Cardiac septum (tissue), 1 donor: ENCODE measurements at regions not wholly inside any gene's neighbourhood (a gene's known extent, or its start where the extent isn't known, plus 50 kb on each side); places are given as distances from the start of the nearest gene placed in this dataset.

ENCODE experiments used
- DNase-seq: peaks from one replicate; pipeline ENCODE4 v3.0.0-alpha.2; 2020; ENCODE audit warnings: low spot score
- intact Hi-C: fragments of 100-400 bp; cut with DNase I; formaldehyde crosslinking; loops from one replicate; pipeline ENCODE4 v1.14.0; 2022
- donor health status: DM: no; HTN: no; CAD: no.

- intact Hi-C loops = no loop called here
- no peak for DNase-seq
These were observed 307.1 kb downstream of the ANKRD7 start for GRCh38 chr7:118531566-118531965.

- intact Hi-C loops = no loop called here
- no peak for DNase-seq
These were observed 334.7 kb downstream of the ANKRD7 start for GRCh38 chr7:118559207-118559606.

DNA sequence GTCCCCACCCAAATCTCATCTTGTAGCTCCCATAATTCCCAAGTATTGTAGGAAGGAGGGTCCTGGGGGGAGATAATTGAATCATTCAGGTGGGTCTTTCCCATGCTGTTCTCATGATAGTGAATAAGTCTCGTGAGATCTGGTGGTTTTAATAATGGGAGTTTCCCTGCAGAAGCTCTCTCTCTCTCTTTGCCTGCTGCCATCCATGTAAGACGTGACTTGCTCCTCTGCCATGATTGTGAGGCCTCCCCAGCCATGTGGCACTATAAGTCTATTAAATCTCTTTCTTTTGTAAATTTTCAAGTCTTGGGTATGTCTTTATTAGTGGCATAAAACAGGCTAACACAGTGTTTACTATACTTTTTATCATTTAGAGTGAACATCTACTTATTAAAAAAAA lies 338.8 kb downstream of the ANKRD7 start:
- intact Hi-C loops = no loop called here
- DNase-seq = no peak

GRCh38 chr7:118572604-118573003 lies 348.1 kb downstream of the ANKRD7 start:
- intact Hi-C loops = no loop called here
- no peak for DNase-seq

DNA sequence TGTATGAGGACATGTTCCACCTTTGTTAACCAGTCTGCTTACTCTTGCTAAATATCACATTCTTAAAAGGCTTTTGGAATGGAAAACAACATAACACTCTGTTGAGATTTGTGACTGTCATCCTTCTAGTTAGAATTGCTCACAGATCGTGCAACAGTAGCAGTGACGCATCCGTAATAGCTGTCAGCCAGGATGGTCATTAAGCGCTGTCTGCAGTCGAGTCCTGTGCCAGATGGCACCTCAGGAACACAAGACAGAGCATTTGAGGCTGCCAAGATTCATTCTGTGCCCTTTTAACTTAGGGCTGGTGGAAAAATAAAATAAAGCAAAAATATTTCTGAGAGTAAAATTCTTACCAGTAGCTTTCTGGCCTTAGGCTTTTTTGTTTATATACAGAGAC lies 348.6 kb downstream of the ANKRD7 start:
- no peak for DNase-seq
- intact Hi-C loops = no loop called here

- intact Hi-C loops = no loop called here
- DNase-seq = no peak
These were observed 351.0 kb downstream of the ANKRD7 start for GRCh38 chr7:118575393-118575948.

- intact Hi-C loops = no loop called here
- DNase-seq = no peak
These were observed 356.4 kb downstream of the ANKRD7 start for GRCh38 chr7:118580743-118581382.

- no peak for DNase-seq
- intact Hi-C loops = no loop called here
These were observed 359.1 kb downstream of the ANKRD7 start for GRCh38 chr7:118583641-118584040.

DNA sequence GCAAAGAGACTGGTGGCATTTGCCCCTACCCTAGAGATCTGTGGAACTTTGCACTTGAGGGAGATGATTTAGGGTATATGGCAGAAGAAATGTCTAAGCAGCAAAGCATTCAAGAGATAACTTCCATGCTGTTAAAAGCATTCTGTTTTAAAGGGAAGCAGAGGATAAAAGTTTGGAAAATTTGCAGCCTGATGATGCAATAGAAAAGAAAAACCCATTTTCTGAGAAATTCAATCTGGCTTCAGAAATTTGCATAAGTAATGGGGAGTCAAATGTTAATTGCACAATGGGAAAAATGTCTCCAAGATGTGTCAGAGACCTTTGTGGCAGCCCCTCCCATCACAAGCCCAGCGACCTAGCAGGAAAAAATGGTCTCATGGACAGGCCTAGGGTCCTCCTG lies 361.7 kb downstream of the ANKRD7 start:
- no peak for DNase-seq
- intact Hi-C loops = no loop called here

DNA sequence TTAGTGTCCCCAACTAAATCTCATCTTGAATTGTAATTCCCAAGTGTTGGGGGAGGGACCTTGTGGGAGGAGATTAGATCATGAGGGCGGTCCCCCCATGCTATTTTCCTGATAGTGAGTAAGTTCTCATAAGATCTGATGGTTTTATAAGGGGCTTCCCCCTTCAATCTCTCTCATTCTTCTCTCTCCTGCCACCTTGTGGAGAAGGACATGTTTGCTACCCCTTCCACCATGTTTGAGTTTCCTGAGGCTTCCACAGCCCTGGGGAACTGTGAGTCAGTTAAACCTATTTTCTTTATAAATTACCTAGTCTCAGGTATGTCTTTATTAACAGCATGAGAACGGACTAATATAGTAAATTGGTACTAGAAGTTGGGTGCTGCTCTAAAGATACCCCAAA lies 365.6 kb downstream of the ANKRD7 start:
- DNase-seq = no peak
- intact Hi-C loops = no loop called here

DNA sequence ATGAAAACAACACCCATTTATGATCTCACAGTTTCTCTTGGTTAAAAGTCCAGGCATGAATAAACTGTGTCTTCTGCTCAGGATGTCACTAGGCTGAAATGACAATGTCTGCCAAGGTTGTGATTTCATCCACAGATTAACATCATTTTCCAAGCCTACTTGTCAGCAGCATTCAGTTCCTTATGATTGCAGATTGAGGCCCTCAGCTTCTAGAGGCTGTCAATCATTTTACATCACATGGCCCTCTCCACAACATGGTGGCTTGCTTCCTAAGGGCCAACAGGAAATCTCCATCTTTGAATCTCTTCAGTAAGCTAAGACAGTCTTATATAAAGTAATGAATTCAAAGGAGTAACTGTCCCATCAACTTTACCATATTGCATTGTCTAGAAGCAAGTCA lies 377.6 kb downstream of the ANKRD7 start:
- intact Hi-C loops = no loop called here
- no peak for DNase-seq

- intact Hi-C loops = no loop called here
- DNase-seq = no peak
These were observed 382.1 kb downstream of the ANKRD7 start for GRCh38 chr7:118606602-118607001.

GRCh38 chr7:118609207-118609606 lies 384.7 kb downstream of the ANKRD7 start:
- DNase-seq = no peak
- intact Hi-C loops = no loop called here

DNA sequence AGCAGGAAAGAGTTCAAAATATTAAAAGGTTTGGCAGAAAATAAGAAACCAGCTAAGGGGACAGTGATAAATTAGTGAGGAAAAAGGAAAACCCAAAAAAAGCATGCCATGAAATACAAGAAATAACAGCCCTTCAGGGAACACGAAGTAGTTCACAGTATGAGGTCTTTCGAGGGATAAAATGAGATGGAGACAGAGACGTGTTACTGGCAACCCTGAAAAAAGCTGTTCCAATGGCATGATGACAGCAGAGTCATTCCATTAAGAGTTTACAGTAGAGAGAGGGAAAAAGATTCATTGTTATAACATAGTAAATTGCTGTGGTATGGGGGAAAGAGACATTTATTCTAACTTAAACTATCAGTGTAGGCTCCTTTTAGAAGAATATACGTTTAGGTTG lies 391.2 kb downstream of the ANKRD7 start:
- DNase-seq = no peak
- intact Hi-C loops = no loop called here

DNA sequence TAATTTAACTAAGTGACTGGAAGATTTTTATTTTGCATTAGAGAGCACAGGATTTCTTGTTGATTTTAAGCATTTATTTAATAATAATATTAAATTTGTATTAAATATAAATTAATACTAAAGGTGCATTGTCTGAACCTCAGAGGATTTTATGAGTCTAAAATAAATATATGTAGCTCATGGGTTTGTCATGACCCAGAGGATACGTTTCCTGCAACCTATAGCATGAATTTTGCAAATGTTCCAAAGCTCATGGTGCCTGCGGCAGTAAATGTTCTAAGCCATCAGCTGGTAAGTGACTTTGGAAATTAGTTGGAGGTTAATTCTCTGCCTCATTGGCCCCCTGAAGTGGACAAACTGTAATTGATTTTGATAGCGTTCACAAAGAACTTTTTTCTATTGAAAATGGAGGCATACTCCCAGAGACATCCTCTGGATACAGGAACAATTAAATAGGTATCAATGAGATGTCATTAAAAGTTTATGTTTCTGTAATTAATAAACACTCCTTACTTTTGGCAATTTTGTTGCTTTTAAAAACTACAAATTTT lies 397.4 kb downstream of the ANKRD7 start:
- no peak for DNase-seq
- intact Hi-C loops = no loop called here

- intact Hi-C loops = no loop called here
- no peak for DNase-seq
These were observed 402.2 kb downstream of the ANKRD7 start for GRCh38 chr7:118626739-118627138.

- no peak for DNase-seq
- intact Hi-C loops = no loop called here
These were observed 403.0 kb downstream of the ANKRD7 start for GRCh38 chr7:118627467-118627866.

DNA sequence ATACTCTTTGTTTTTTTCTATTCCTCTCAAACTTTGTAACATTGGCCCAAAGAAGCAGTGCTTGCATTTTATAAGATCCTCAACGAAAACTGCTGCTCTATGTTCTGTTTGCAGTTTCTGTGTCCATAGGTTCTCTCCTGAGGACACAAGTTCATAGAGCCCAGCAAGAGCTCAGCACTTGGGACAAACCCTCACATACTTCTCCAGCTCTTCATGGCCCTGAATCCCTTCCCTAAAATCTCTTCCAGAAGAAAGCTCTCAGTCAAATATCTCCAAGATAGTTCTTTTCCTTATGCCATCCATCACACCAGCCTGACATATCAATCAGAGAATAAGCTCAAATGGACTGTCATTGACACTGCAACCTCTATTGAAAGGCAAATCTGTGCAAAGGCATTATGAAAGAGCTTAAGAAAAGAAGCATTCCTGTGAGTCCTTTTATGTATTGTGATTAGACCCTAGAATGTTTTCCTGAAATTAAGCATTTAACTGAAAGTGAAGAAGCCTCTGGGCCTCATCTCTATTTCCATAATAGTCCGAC lies 405.5 kb downstream of the ANKRD7 start:
- intact Hi-C loops = no loop called here

GRCh38 chr7:118642396-118642795 lies 417.9 kb downstream of the ANKRD7 start:
- intact Hi-C loops = no loop called here
- no peak for DNase-seq

More for the DNA sequence above, 405.5 kb downstream of the ANKRD7 start:
- no peak for DNase-seq

DNA sequence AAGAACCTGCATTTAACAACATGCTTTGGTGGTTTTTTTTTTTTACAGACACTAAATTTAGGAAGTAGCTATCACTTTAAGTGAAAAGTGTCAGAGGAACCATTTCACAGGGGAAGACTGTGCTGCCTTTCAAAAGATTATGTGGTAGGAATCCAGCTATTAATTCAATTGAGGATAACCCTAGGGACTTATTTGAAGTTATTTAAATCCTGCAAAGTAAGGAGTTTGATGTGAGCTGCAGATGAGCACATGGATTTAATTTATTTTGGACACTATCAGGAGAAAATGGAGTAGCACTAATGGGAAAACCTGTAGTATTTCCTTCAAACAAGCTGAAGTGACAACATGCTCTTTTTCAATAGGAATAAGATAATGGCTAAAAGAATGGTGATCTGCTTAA lies 419.8 kb downstream of the ANKRD7 start:
- intact Hi-C loops = no loop called here
- no peak for DNase-seq

- intact Hi-C loops = no loop called here
- DNase-seq = no peak
These were observed 423.5 kb downstream of the ANKRD7 start for GRCh38 chr7:118648002-118648401.
